GM12873 (cell line): ENCODE measurements at regions not wholly inside any gene's neighbourhood (a gene's known extent, or its start where the extent isn't known, plus 50 kb on each side); places are given as distances from the start of the nearest gene placed in this dataset.

Experiments
- TF ChIP-seq, protein P1 (sequence below): IDR thresholded peaks from 2 replicates; pipeline ENCODE4 v1.5.1; 2012; ENCODE audit warnings: low read depth, mild to moderate bottlenecking, moderate library complexity, low read length, control low read depth; ENCODE audit not compliant: insufficient read depth; ENCODE audit errors: missing control alignments

DNA sequence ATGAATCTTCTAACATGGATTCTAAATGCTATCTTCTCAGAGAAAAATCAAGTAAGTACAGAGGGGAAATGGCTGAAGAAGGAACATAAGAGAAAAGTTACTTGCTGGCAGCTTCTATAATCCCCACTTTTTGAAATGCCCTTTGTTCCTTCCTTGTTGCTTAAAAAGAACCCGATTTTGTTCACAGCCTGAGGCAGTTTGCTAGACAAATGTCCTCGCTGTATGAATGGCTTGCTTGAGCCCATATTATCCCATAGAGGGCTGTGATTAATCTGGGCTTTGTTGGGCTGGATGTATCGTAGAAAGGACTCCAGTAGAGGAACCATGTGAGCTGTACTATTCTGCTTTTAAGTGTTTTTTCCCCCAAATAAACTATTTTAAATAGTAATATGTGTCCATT, 134.3 kb upstream of the FGF13 start:
- TF ChIP-seq, protein P1, sequence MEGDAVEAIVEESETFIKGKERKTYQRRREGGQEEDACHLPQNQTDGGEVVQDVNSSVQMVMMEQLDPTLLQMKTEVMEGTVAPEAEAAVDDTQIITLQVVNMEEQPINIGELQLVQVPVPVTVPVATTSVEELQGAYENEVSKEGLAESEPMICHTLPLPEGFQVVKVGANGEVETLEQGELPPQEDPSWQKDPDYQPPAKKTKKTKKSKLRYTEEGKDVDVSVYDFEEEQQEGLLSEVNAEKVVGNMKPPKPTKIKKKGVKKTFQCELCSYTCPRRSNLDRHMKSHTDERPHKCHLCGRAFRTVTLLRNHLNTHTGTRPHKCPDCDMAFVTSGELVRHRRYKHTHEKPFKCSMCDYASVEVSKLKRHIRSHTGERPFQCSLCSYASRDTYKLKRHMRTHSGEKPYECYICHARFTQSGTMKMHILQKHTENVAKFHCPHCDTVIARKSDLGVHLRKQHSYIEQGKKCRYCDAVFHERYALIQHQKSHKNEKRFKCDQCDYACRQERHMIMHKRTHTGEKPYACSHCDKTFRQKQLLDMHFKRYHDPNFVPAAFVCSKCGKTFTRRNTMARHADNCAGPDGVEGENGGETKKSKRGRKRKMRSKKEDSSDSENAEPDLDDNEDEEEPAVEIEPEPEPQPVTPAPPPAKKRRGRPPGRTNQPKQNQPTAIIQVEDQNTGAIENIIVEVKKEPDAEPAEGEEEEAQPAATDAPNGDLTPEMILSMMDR, result no peak

DNA sequence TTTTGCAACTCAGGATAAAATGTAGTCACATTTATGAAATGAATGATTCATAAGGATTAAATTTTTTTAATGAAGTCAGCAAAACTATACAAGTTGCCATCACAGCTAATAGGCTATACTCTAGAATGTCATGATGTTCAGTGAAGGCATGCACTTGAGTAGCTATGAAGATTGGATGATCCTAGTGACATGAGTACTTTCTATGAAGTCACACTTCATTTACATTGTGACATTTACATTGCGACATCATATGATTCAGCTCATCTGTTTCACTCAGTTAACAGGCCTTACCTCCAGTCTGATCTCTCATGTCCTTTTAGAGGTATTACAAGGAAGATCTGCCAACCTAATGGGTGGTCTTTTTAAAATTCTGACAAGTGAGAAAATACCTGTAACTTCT, 82.7 kb upstream of the FGF13 start:
- TF ChIP-seq, protein P1, result no peak

DNA sequence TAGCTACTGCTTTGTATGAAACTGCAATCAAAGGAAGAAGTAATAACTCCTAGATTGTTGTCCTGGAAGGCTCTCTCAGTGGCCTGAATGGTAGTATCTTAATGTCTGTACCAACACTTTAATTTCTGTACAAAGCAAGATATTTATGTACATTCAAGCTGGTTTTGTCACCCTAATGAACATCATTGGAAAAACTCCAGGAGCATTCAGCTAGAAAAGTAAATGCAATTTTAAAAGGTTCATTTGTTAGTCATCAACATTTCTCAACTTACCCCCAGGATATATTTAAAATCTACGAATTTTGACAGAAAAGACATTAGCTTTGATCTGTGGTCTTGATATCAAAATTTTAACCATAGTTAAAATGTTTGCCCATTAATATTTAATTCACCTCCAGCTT, 80.0 kb upstream of the FGF13 start:
- TF ChIP-seq, protein P1, result no peak

DNA sequence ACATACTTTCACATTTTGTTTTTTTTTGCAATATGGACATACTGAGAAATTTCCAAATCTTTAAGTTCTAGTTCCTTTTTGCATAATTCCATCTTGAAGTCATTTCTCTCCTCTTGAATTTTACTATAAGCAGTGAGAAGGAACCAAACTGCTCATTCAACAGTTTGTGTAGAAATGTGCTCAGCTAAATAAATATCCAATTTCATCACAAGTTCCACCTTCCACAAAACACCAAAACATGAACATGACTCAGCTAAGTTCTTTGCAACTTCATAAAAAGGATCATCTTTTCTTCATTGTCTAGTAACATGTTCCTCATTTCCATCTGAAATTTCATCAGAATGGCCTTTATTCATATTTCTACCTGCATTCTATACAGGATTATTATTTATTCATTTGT, 77.3 kb upstream of the FGF13 start:
- TF ChIP-seq, protein P1, result no peak

DNA sequence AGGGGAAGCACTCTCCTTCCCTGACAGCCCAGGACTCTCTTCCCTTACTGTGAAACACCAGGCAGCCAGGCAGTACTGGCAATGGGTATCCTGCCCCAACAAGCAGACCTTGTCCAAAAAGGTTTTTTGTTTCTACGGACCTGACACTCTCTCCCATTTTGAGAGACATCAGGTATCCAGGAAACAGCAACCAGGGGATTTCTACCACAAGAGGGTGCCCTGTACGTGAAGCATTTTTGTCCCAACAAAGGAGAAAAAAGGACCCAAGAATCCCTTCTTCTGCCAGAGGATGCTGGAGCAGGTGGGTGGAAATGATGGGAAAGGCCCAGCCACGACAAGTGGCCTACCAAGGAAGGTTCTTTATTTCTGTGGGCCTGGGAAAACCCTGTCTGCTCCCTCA, 65.7 kb upstream of the FGF13 start:
- TF ChIP-seq, protein P1, result no peak

DNA sequence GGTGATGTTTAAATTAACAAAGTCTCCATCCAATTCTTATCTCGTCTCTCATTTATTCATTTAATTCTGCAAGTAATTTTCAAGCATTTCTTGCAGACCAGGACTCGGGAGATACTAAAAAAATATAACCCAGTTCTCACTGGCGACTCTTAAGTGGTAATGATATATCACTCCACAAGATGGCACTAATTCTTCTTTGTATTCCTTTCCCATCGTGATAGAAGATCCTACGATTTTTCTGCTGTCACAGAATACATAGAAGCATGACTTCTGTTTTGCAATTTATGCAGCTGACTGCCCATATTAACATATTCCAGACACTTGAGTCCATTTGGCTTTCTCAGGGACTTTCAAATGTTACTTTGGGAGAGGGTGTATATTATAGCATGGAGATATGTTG, 64.0 kb upstream of the FGF13 start:
- TF ChIP-seq, protein P1, result peak; percentile 37

DNA sequence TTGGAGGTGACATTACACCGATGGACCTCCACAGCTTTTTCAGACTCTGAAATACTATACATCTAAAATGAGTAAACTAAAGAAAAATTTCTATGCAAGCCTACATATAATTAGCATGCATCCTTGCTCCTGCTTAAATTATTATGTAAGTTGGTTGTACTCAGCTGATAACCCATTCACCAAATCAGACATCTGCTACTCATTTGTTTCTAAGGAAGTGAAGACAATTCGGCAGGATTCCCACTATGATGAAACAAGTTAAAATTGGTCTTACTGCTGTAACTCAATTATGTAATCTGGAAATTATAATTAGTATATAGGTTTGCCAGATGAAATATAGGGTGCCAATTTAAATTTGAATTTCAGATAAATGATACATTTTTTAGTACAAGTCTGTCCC, 59.5 kb upstream of the FGF13 start:
- TF ChIP-seq, protein P1, result no peak
